Omental fat pad (tissue), 3 donors: ENCODE measurements at regions not wholly inside any gene's neighbourhood (a gene's known extent, or its start where the extent isn't known, plus 50 kb on each side); places are given as distances from the start of the nearest gene placed in this dataset.

Experiments used
- ATAC-seq: fragments of 150-250 bp; one replicate; pipeline ENCODE4 v1.9.1; 2016; ENCODE audit warnings: mild to moderate bottlenecking, moderate library complexity; ENCODE audit not compliant: low FRiP score
- DNase-seq: peaks from one replicate; pipeline ENCODE4 v3.0.0-alpha.2; 2019; ENCODE audit warnings: low spot score
- CTCF ChIP-seq, 3 donors: fragments of 450-650 bp; IDR thresholded peaks; one replicate each; pipeline ENCODE4 v1.5.1; 2016 to 2017; ENCODE audit warnings: antibody characterized with exemption in 3 of 3, mild to moderate bottlenecking in 3 of 3, moderate library complexity in 2 of 3

- TF ChIP-seq CTCF (IDR thresholded peaks at IDR 0.05) = no peak
- no peak for DNase-seq
- ATAC-seq = no peak
Measured at GRCh38 chr18:37676276-37676675, 110.7 kb upstream of the CELF4 start.

- TF ChIP-seq CTCF (IDR thresholded peaks at IDR 0.05) = no peak
- ATAC-seq (no peak), DNase-seq (no peak)
Measured at GRCh38 chr18:37675699-37676098, 110.1 kb upstream of the CELF4 start.

- no peak for TF ChIP-seq CTCF (IDR thresholded peaks at IDR 0.05)
- DNase-seq = no peak
- ATAC-seq = no peak
Measured at GRCh38 chr18:37674570-37674969, 109.0 kb upstream of the CELF4 start.

- no peak for TF ChIP-seq CTCF (IDR thresholded peaks at IDR 0.05)
- DNase-seq (no peak), ATAC-seq (no peak)
Measured at GRCh38 chr18:37673671-37674070, 108.1 kb upstream of the CELF4 start.

- no peak for TF ChIP-seq CTCF (IDR thresholded peaks at IDR 0.05)
- no peak for DNase-seq
- ATAC-seq = no peak
Measured at GRCh38 chr18:37672932-37673595, 107.5 kb upstream of the CELF4 start.

GRCh38 chr18:37672001-37672400 lies 106.4 kb upstream of the CELF4 start:
- no peak for DNase-seq
- no peak for TF ChIP-seq CTCF (IDR thresholded peaks at IDR 0.05)
- no peak for ATAC-seq

- ATAC-seq (no peak), DNase-seq (no peak)
- no peak for TF ChIP-seq CTCF (IDR thresholded peaks at IDR 0.05)
Measured at GRCh38 chr18:37671530-37671929, 105.9 kb upstream of the CELF4 start.
